Endodermal cell (in vitro differentiated cells): ENCODE measurements at regions not wholly inside any gene's neighbourhood (a gene's known extent, or its start where the extent isn't known, plus 50 kb on each side); places are given as distances from the start of the nearest gene placed in this dataset.

ENCODE experiments used
- DNase-seq: peaks from one replicate; pipeline ENCODE4 v3.0.0-alpha.2; 2017
- H3K27ac ChIP-seq: 2 replicates; pipeline ENCODE4 v1.5.1; 2013; ENCODE audit warnings: mild to moderate bottlenecking, low read depth, low read length, moderate library complexity
- H3K27me3 ChIP-seq: 2 replicates; pipeline ENCODE4 v1.6.1; 2013; ENCODE audit warnings: mild to moderate bottlenecking, low read length, moderate library complexity; ENCODE audit not compliant: insufficient read depth, control insufficient read depth, poor library complexity, severe bottlenecking
- H3K36me3 ChIP-seq: 2 replicates; pipeline ENCODE4 v1.7.0; 2013; ENCODE audit warnings: mild to moderate bottlenecking, low read length, moderate library complexity; ENCODE audit not compliant: control insufficient read depth, insufficient read depth
- H3K4me1 ChIP-seq: one replicate; pipeline ENCODE4 v1.7.0; 2013; ENCODE audit warnings: low read length; ENCODE audit not compliant: control insufficient read depth, insufficient read depth
- H3K4me3 ChIP-seq: 2 replicates; pipeline ENCODE4 v1.5.1; 2013; ENCODE audit warnings: mild to moderate bottlenecking, low read length, moderate library complexity
- H3K9ac ChIP-seq: 2 replicates; pipeline ENCODE4 v1.6.1; 2013; ENCODE audit warnings: mild to moderate bottlenecking, low read length, moderate library complexity; ENCODE audit not compliant: poor library complexity, severe bottlenecking; ENCODE audit errors: extremely low read depth
- H3K9me3 ChIP-seq: 2 replicates; pipeline ENCODE4 v1.6.1; 2013; ENCODE audit warnings: mild to moderate bottlenecking, low read length, moderate library complexity; ENCODE audit not compliant: control insufficient read depth
- H3K27ac Mint-ChIP-seq: 2 replicates; pipeline ENCODE4 v1.8.0; 2020; ENCODE audit warnings: mixed read lengths
- H3K27me3 Mint-ChIP-seq: 2 replicates; pipeline ENCODE4 v1.8.0; 2021; ENCODE audit warnings: mild to moderate bottlenecking, mixed read lengths; ENCODE audit not compliant: insufficient read depth
- H3K36me3 Mint-ChIP-seq: 2 replicates; pipeline ENCODE4 v1.8.0; 2020; ENCODE audit warnings: low read depth, mixed read lengths
- H3K4me1 Mint-ChIP-seq: 2 replicates; pipeline ENCODE4 v1.8.0; 2020; ENCODE audit warnings: mixed read lengths
- H3K4me3 Mint-ChIP-seq: 2 replicates; pipeline ENCODE4 v1.8.0; 2020; ENCODE audit warnings: mild to moderate bottlenecking, moderate library complexity, mixed read lengths
- H3K9me3 Mint-ChIP-seq: 2 replicates; pipeline ENCODE4 v1.8.0; 2020; ENCODE audit warnings: mild to moderate bottlenecking, mixed read lengths
- WGBS, 2 experiments: methylation state at CpG; one replicate each; pipeline versions ENCODE4 v1.1.5 to v1.1.7; 2013; ENCODE audit warnings: missing lambda C conversion rate in 2 of 2, mixed read lengths in 1 of 2; ENCODE audit not compliant: insufficient coverage in 1 of 2, insufficient read length in 1 of 2; 5-methylcytosine and 5-hydroxymethylcytosine counted together
- TF ChIP-seq, protein P1 (sequence below): fragments of 200-600 bp; sonication (generic); conservative IDR thresholded peaks from 2 replicates; pipeline ENCODE4 v1.5.0; 2021; ENCODE audit warnings: antibody characterized with exemption, mild to moderate bottlenecking

DNA sequence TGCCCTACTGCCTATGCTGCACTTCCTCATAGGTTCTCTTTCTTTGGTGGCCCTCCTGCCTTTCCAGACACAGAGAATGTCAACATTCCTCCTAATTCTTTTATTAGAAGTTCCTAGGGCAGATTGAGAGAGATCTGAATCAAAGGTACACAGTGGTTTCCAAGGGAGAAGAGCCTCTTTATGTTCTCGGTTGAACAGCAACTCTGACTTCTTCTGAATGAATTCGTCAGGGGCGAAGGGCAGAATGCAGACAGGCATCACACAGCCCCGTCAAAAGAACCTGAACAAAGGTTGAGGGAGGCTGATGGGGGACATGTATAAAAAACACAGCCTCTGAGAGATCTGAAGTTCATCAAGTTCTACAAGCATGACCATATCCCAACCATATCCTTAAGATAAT is 68.1 kb upstream of the DTNBP1 start:
- H3K4me3 ChIP-seq = no peak overlapping the region
- 88 to 90% methylated on average over 2 to 4 of the region's 4 CpGs for WGBS, 2 experiments
- no peaks in the 10 kb centered on the region for H3K27me3 Mint-ChIP-seq
- TF ChIP-seq, protein P1, sequence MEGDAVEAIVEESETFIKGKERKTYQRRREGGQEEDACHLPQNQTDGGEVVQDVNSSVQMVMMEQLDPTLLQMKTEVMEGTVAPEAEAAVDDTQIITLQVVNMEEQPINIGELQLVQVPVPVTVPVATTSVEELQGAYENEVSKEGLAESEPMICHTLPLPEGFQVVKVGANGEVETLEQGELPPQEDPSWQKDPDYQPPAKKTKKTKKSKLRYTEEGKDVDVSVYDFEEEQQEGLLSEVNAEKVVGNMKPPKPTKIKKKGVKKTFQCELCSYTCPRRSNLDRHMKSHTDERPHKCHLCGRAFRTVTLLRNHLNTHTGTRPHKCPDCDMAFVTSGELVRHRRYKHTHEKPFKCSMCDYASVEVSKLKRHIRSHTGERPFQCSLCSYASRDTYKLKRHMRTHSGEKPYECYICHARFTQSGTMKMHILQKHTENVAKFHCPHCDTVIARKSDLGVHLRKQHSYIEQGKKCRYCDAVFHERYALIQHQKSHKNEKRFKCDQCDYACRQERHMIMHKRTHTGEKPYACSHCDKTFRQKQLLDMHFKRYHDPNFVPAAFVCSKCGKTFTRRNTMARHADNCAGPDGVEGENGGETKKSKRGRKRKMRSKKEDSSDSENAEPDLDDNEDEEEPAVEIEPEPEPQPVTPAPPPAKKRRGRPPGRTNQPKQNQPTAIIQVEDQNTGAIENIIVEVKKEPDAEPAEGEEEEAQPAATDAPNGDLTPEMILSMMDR = no peak
- H3K27me3 ChIP-seq = no peaks in the 10 kb centered on the region
- peaks cover 4% of the 10 kb centered on the region for H3K9me3 Mint-ChIP-seq
- H3K27ac ChIP-seq = no peak overlapping the region
- H3K4me1 Mint-ChIP-seq = peaks cover 13% of the 10 kb centered on the region
- H3K9me3 ChIP-seq = no peaks in the 10 kb centered on the region
- DNase-seq = no peak
- H3K9ac ChIP-seq = no peak overlapping the region
- no peaks in the 10 kb centered on the region for H3K4me1 ChIP-seq
- H3K27ac Mint-ChIP-seq = no peak overlapping the region
- no peak overlapping the region for H3K4me3 Mint-ChIP-seq
- H3K36me3 ChIP-seq = no peaks in the 10 kb centered on the region
- no peaks in the 10 kb centered on the region for H3K36me3 Mint-ChIP-seq

DNA sequence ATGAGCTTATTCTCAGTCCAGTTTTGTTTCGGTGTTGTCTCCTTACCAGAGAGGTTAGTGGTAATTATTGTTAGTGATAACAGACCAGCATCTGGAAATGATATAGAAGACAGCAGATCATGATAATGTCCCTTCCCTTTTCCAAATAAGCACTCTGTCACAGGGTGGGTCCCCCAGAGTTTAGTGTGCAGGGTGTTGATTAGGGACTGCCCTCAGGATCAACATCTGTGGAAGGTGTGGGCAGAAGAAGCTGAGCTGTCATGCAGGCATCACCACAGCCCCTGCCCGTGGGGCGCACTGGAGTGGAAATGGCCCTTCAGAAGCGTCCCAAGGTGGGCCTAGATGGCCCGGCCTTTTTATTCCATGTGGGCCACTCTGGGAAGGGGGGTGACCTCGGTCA is 67.6 kb upstream of the DTNBP1 start:
- H3K9me3 ChIP-seq = no peaks in the 10 kb centered on the region
- WGBS, 2 experiments = 80 to 94% methylated on average over 2 to 6 of the region's 6 CpGs
- H3K36me3 ChIP-seq = no peaks in the 10 kb centered on the region
- H3K27me3 ChIP-seq = no peaks in the 10 kb centered on the region
- Mint-ChIP-seq H3K36me3 (no peaks in the 10 kb centered on the region), H3K9me3 (peaks cover 4% of the 10 kb centered on the region), H3K27me3 (no peaks in the 10 kb centered on the region), H3K4me3 (no peak overlapping the region), H3K4me1 (peaks cover 8% of the 10 kb centered on the region), H3K27ac (no peak overlapping the region)
- no peak overlapping the region for H3K9ac ChIP-seq
- TF ChIP-seq, protein P1 = no peak
- H3K4me3 ChIP-seq = no peak overlapping the region
- H3K4me1 ChIP-seq = no peaks in the 10 kb centered on the region
- H3K27ac ChIP-seq = no peak overlapping the region
- no peak for DNase-seq

DNA sequence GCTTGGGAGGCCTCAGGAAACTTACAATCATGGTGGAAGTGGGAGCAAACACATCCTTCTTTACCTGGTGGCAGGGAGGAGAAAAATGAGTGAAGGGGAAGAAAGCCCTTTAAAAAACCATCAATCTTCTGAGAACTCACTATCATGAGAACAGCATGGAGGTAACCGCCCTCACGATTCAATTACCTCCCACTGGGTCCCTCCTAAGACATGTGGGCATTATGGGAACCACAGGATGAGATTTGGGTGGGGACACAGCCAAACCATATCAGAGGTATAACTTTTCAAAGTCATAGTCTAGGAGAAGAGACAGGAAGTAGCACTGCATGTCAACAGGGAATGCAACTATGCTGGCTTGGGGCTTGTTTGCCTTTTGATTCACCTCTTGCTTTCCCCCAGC is 59.9 kb upstream of the DTNBP1 start:
- Mint-ChIP-seq H3K27me3 (no peaks in the 10 kb centered on the region), H3K27ac (no peak overlapping the region), H3K9me3 (peaks cover 6% of the 10 kb centered on the region), H3K36me3 (no peaks in the 10 kb centered on the region), H3K4me1 (peaks cover 4% of the 10 kb centered on the region), H3K4me3 (no peak overlapping the region)
- Histone ChIP-seq H3K4me1 (no peaks in the 10 kb centered on the region), H3K9me3 (peaks cover 10% of the 10 kb centered on the region), H3K27me3 (no peaks in the 10 kb centered on the region), H3K4me3 (no peak overlapping the region), H3K36me3 (no peaks in the 10 kb centered on the region), H3K27ac (no peak overlapping the region), H3K9ac (no peak overlapping the region)
- TF ChIP-seq, protein P1 = no peak
- no peak for DNase-seq
- 98 to 100% methylated on average over 2 of the region's 2 CpGs for WGBS, 2 experiments
